ENCODE measurements at regions not wholly inside any gene's neighbourhood (a gene's known extent, or its start where the extent isn't known, plus 50 kb on each side); places are given as distances from the start of the nearest gene placed in this dataset.
"Not testable (repeated sequence)": the region's sequence is repeated elsewhere in the genome, so short reads cannot be mapped to it uniquely, and the experiment has no call there.

DNA sequence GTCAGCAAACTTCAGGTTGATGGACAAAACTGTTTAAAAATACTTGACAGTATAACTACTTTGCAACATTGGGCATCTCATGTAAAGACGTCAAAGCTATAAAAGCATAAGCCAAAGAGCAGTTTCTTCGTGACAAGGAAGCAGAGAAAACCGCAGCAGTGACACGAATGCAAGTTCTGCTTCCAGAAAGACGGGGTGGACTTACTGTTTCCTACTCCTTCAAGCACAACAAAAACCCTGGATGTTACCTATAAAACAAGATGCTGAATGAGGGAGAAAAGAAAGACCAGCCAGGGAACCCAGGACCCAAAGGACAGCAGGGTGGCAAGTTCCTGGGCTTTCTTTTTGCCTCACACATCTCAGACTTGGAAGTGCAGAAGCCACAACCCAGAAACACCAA lies 98.0 kb downstream of the DLL1 start:
- DNase-seq: no peak

DNA sequence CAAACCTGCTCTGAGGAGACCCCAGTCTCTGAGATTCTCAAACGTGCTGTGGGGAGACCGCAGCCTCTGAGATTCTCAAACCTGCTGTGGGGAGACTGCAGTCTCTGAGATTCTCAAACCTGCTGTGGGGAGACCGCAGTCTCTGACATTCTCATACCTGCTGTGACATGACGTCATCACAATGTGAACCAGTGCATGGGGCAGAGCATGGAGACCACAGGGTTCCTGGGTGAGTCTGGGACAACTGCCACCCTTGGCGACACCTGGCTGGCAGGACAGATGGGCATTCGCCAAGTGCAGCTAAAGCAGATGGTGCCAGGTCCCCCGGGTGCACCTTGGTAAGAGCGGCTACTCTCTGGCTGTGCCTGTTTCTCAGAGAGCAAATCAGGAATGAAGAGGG lies 98.8 kb downstream of the DLL1 start:
- DNase-seq: not testable (repeated sequence)

- DNase-seq: no peak
These were observed 100.8 kb downstream of the DLL1 start for GRCh38 chr6:170190046-170190445.

GRCh38 chr6:170189236-170189635 lies 101.6 kb downstream of the DLL1 start:
- no peak for DNase-seq

DNA sequence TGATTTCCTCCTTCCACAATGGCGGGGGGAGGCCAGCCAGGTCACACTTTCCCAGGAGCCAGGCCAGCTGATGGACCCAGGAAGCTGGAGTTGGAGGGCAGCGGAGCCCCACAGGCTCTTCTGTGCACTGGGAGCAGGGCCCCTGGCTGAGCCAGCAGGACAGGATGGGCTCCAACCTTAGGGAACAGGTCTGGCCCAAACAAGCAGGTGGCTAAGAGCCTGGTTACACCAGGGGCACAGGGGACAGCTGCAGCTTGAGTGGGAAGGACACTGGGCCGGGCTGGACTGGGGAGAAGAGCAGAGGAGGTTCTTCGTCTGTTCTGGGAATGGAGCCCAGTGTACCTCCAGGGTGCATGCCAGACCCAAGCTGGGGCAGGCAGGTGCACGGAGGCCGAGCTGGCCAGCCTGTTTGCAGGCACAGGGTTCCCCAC lies 102.3 kb downstream of the DLL1 start:
- DNase-seq: no peak

GRCh38 chr6:170187669-170188566 lies 103.0 kb downstream of the DLL1 start:
- DNase-seq: no peak

- DNase-seq: no peak
These were observed 103.8 kb downstream of the DLL1 start for GRCh38 chr6:170186941-170187668.

DNA sequence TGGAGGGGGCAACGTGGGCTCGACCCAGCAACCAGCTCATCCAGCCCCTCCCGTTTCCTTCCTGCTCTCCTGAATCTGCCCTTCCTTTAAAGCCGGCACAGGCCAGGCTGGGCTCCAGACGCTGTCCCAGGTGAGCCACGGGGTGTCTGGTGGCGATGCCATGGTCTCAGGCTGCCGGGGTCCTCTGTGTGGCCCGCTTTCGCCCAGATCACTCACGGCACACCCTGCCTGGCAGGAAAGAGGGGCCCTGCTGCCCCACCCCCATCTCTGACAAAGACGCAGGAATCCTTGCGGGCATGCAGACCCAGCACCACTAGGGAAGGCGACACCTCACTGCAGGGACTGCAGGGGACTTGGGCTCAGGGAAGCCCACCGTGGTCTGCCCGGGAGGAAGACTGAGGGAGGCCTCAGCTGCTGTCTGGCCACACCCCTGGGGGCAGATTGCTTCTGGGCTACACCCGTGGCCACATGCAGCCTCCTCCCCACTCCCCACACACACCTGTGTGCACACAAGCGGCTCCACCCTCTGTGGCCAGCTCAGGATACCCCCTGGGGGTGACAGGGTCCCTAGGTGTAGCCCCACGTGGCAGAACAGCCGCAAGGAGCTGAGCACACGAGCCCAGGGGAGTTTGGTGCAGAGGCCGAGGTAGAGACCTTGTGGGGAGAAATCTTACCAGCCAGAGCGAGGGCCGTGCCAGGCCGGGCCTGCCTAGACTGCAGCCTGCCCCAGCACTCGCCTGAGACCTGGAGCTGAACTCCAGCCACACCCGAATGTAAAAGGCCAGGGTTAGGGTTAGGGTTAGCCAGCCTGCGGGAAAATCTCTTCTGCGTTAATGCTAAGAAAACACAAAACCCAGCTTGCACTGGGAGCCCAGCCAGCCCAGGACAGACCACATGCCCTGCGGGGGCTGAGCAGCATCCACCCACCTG lies 104.6 kb downstream of the DLL1 start:
- DNase-seq: no peak

GRCh38 chr6:170185175-170185978 lies 105.5 kb downstream of the DLL1 start:
- no peak for DNase-seq

GRCh38 chr6:170184316-170184715 lies 106.6 kb downstream of the DLL1 start:
- no peak for DNase-seq

DNA sequence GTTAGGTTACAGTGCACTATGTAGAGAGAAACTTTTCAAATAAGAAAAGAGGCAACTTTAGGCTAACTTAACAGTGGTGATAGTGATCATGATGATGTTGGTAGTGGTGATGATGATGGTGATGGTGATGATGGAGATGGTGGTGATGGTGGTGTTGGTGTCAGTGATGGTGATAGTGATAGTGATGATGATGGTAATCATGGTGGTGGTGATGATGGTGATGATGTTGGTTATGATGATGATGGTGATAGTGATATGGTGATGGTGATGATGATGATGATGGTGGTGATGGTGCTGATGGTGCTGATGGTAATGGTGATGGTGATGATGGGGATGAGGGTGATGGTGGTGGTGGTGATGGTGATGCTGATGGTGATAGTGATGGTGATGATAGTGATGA lies 107.4 kb downstream of the DLL1 start:
- no peak for DNase-seq

DNA sequence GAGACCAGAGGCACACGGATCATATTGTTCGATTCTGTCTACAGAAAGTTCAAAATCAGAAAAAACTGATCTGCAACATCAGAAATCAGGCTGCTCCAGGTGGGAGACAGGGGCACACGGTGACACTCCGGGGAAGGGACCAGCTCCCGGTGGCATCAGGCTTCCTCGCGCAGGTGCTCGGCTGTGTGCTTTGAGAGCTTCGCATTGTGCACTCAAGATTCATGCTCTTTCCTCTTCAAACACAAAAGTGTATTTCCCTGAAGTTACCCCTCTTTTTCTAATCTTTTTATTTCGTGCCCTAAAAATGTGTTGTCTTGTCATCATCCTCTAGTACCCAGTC lies 108.1 kb downstream of the DLL1 start:
- no peak for DNase-seq

GRCh38 chr6:170182093-170182780 lies 108.6 kb downstream of the DLL1 start:
- no peak for DNase-seq

GRCh38 chr6:170181338-170181690 lies 109.6 kb downstream of the DLL1 start:
- no peak for DNase-seq

GRCh38 chr6:170180671-170181337 lies 110.1 kb downstream of the DLL1 start:
- no peak for DNase-seq

GRCh38 chr6:170179616-170180324 lies 111.1 kb downstream of the DLL1 start:
- no peak for DNase-seq

GRCh38 chr6:170178561-170179477 lies 112.1 kb downstream of the DLL1 start:
- DNase-seq: no peak

DNA sequence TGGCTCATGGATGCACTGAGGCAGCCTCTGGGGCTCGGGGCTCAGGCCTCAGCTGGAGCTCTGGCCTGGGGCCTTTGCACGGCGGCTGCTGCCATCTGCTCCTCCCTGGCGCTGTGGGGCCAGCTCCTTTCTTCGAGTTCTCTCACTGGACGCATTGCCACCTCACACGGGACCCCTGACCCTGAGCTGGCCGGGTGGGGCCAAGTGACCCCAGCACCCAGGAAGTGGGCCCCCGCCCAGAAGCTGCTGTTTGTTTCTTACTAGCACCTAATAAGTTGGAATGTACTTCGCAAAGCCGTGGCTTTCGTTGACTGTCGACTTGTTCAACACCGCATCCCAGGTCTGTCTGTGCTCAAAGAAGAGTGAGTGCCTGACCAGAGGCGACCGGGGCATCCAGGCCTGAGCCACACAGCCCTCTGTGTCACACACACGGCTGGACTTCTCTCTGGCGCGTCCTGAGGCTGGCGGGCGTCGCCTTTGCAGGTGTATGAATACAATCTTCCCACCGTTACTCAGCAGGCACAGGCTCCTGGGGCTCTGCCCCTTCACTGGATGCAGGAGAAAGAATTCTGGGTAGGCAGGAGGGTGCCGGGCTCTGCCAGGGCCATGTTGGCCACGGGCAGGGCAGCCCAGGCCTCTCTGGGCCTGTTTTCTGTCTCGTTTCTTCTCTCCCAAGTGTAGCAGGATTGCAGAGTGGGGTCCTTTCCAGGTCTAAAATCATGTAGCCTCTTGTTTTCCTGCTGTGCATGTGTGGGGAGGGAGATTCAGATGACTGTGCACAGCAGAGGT lies 112.9 kb downstream of the DLL1 start:
- DNase-seq: no peak
